ENCODE measurements at regions not wholly inside any gene's neighbourhood (a gene's known extent, or its start where the extent isn't known, plus 50 kb on each side); places are given as distances from the start of the nearest gene placed in this dataset.

DNA sequence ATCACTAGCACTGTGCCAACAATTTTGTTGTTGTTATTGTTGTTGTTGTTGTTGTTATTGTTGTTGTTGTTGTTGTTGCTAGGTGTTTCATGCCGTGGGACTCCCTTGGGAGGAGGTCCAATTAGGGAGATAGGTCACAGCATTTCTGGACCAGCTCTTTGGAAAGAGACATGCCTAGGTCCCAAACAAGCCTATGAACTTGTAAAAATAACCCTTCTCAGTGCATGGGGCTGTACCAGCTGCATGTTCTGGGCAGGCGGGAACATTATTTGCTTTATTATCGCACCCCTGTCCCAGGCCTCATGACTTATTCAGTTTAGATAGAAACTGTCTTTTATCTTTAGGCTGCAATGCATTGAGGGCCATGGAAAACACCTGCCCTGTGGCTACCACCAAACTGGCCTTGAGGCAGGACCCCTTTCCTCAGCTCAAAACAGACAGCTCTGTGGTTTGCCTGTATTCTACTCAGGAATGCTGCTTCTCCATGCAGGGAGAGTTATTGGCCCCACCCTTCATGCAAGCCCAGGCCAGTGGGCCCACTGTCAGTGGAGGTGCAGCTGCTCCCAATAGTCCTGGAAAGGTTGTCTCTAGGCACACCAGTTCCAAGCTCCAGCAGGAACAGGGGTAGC lies 386.5 kb upstream of the BRINP3 start:
- TF ChIP-seq, protein P1, sequence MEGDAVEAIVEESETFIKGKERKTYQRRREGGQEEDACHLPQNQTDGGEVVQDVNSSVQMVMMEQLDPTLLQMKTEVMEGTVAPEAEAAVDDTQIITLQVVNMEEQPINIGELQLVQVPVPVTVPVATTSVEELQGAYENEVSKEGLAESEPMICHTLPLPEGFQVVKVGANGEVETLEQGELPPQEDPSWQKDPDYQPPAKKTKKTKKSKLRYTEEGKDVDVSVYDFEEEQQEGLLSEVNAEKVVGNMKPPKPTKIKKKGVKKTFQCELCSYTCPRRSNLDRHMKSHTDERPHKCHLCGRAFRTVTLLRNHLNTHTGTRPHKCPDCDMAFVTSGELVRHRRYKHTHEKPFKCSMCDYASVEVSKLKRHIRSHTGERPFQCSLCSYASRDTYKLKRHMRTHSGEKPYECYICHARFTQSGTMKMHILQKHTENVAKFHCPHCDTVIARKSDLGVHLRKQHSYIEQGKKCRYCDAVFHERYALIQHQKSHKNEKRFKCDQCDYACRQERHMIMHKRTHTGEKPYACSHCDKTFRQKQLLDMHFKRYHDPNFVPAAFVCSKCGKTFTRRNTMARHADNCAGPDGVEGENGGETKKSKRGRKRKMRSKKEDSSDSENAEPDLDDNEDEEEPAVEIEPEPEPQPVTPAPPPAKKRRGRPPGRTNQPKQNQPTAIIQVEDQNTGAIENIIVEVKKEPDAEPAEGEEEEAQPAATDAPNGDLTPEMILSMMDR (IDR thresholded peaks at IDR 0.05; ENCODE audit: insufficient read depth, low read length) = no peak
- H3K4me3 ChIP-seq (ENCODE audit: low read depth, low read length) = no peak overlapping the region
- no peak for DNase-seq (ENCODE audit: low read depth)

DNA sequence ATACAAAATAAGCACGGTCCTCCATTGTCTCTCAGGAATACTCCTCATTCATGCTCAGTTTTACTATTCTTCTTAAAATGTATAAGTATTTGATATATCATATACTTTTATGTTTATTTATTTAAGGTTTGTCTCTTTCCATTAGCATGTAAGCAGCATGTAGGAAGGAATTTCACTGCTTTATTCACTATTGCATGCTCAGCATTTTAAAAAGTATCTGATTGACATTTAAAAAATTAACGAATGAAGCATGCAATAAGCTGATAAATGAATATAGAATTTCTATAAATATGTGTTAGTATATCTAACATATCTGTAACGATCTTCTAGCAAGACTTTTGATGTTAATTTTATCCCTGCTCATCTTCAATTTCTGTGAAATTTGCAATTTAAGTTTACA lies 402.7 kb upstream of the BRINP3 start:
- TF ChIP-seq, protein P1 (IDR thresholded peaks at IDR 0.05; ENCODE audit: insufficient read depth, low read length) = no peak
- DNase-seq (ENCODE audit: low read depth) = no peak
- no peak overlapping the region for H3K4me3 ChIP-seq (ENCODE audit: low read depth, low read length)

DNA sequence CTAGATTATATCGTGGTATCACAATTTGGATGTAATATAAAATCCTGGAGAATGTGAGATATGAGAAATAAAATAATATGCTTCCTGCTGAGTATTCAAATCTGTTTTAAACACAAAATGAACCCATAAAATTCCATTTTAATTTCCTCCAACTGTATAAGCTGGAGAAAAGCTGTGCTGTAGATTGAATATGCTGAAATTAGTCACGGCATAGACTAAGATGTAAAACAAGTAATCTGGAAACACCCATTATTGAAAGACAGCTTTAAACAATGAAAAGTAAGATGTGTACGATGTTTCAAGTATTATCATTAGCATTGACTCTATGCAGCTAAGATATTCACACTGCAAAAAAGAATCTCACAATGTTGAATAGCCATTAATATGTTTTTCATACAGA lies 403.4 kb upstream of the BRINP3 start:
- TF ChIP-seq, protein P1 (IDR thresholded peaks at IDR 0.05; ENCODE audit: insufficient read depth, low read length) = no peak
- H3K4me3 ChIP-seq (ENCODE audit: low read depth, low read length) = no peak overlapping the region
- no peak for DNase-seq (ENCODE audit: low read depth)

DNA sequence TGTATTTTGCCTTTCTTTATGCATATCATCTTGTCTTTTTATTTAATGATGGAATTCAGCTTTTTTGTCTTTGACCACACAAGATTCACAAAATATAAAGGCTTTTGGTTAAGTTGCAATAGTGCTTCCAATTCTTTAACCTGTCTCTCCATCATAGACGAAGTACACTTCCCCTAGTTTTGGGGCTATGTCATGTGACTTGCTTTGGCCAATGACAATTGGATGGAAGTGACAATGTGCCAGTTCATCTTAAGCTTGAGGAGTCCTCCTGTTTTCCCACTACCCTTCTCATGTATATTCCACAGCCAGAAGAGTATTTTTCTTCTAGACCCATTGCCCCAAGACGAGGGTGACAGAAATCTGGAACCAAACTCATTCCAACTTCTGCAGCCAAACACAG lies 419.6 kb upstream of the BRINP3 start:
- TF ChIP-seq, protein P1 (IDR thresholded peaks at IDR 0.05; ENCODE audit: insufficient read depth, low read length) = no peak
- no peak overlapping the region for H3K4me3 ChIP-seq (ENCODE audit: low read depth, low read length)
- no peak for DNase-seq (ENCODE audit: low read depth)

DNA sequence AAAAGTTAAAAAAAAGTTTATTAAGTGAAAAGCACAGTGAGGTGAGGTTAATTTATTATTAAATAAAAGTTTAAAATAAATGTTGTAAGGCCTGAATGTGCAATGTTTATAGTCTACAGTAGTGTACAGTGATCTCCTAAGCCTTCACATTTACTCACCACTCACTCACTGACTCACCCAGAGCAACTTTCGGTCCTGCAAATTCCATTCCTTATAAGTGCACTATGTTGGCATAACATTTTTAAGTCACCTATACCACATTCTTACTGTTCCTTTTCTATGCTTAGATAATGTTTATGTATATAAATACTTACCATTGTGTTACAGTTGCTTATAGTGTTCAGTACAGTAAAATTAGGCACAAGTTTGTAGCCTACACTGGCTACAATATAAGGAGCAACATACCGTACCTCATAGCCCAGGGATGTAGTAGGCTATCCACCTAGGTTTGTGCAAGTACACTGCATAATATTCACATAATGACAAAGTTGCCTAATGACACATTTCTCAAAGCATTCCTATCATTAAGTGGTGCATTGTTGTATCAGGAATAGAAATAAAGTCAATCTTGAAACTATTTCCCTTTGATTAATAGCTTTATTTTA lies 426.5 kb upstream of the BRINP3 start:
- TF ChIP-seq, protein P1 (IDR thresholded peaks at IDR 0.05; ENCODE audit: insufficient read depth, low read length) = no peak
- no peak overlapping the region for H3K4me3 ChIP-seq (ENCODE audit: low read depth, low read length)
- DNase-seq (ENCODE audit: low read depth) = peak; percentile 19

DNA sequence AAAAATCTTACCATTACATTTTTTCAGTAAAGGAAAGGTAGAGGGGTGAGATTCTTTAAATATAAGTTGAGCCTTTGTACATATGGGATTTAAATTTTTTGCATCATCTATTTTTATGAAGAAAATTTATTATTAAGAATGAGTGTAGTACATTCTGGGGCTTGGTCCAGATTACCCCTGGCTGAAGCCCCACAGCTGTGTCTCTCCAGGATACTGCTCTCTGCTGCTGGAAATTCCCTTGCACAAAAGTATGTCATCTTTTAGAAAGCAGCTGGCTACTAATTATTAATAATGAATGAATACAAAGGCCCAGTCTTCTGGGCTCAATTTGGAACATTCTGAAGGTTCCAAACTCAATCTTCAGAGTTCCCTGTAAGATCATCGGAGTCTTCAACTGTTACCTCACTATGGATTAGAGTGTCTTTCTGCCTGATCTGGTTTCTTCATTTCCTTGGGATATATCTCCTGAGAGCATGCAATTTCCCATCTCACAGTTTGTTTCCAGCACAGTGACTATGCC lies 428.6 kb upstream of the BRINP3 start:
- TF ChIP-seq, protein P1 (IDR thresholded peaks at IDR 0.05; ENCODE audit: insufficient read depth, low read length) = no peak
- peak; percentile 4 for DNase-seq (ENCODE audit: low read depth)

More for the DNA sequence above, 428.6 kb upstream of the BRINP3 start:
- H3K4me3 ChIP-seq (ENCODE audit: low read depth, low read length) = no peak overlapping the region

Measured in fibroblast of the aortic adventitia (primary cell).